Left lobe of liver (tissue), 2 donors: ENCODE measurements at regions not wholly inside any gene's neighbourhood (a gene's known extent, or its start where the extent isn't known, plus 50 kb on each side); places are given as distances from the start of the nearest gene placed in this dataset.
A peak's percentile ranks its signal among the peaks of the same experiment; 100 is the strongest.

Experiments used
- ATAC-seq: fragments of 200-7000 bp; cut with Tn5 transposase; one replicate; pipeline ENCODE4 v1.9.1; 2020; ENCODE audit warnings: mild to moderate bottlenecking, moderate library complexity
- DNase-seq: peaks from one replicate; pipeline ENCODE4 v3.0.0-alpha.2; 2020; ENCODE audit warnings: low spot score
- donor health status: DM: no; HTN: no; CAD: no; lungs with moderate emphysema.
- donor health status: DM: no; HTN: yes; CAD: no.

- DNase-seq (no peak), ATAC-seq (no peak)
These were observed 178.0 kb downstream of the SYK start for GRCh38 chr9:90979639-90980038.

- ATAC-seq: no peak
- no peak for DNase-seq
These were observed 180.1 kb downstream of the SYK start for GRCh38 chr9:90981726-90982125.

- no peak for ATAC-seq
- no peak for DNase-seq
These were observed 181.8 kb downstream of the SYK start for GRCh38 chr9:90983394-90983793.

- ATAC-seq (no peak), DNase-seq (no peak)
These were observed 184.0 kb downstream of the SYK start for GRCh38 chr9:90985631-90986030.

GRCh38 chr9:90986161-90986560, 184.5 kb downstream of the SYK start:
- DNase-seq (no peak), ATAC-seq (no peak)

GRCh38 chr9:90987566-90987965, 185.9 kb downstream of the SYK start:
- ATAC-seq (no peak), DNase-seq (no peak)

GRCh38 chr9:90988318-90988717, 186.7 kb downstream of the SYK start:
- DNase-seq: no peak
- no peak for ATAC-seq

- DNase-seq (no peak), ATAC-seq (peak; percentile 88)
These were observed 190.3 kb downstream of the SYK start for GRCh38 chr9:90991953-90992352.

GRCh38 chr9:90995516-90995915, 193.9 kb downstream of the SYK start:
- no peak for DNase-seq
- ATAC-seq: no peak

GRCh38 chr9:90996154-90997065, 194.8 kb downstream of the SYK start:
- ATAC-seq: no peak
- no peak for DNase-seq

GRCh38 chr9:90998573-90998972, 197.0 kb downstream of the SYK start:
- no peak for ATAC-seq
- DNase-seq: no peak

- ATAC-seq (peak; percentile 92), DNase-seq (peak; percentile 75)
These were observed 198.1 kb downstream of the SYK start for GRCh38 chr9:90999425-91000397.

GRCh38 chr9:91001146-91001611, 199.6 kb downstream of the SYK start:
- ATAC-seq: no peak
- peak; percentile 58 for DNase-seq

GRCh38 chr9:91004484-91004883, 202.9 kb downstream of the SYK start:
- ATAC-seq: no peak
- DNase-seq: no peak

- DNase-seq (no peak), ATAC-seq (peak; percentile 46)
These were observed 203.4 kb downstream of the SYK start for GRCh38 chr9:91004992-91005391.

GRCh38 chr9:91006046-91006445, 204.4 kb downstream of the SYK start:
- DNase-seq (no peak), ATAC-seq (no peak)

- no peak for ATAC-seq
These were observed 206.9 kb downstream of the SYK start for GRCh38 chr9:91008568-91008967.

GRCh38 chr9:91011891-91012290, 210.3 kb downstream of the SYK start:
- DNase-seq (no peak), ATAC-seq (no peak)

More at GRCh38 chr9:91008568-91008967, 206.9 kb downstream of the SYK start:
- no peak for DNase-seq

GRCh38 chr9:91012933-91013841, 211.6 kb downstream of the SYK start:
- DNase-seq (no peak), ATAC-seq (no peak)

- DNase-seq (no peak), ATAC-seq (no peak)
These were observed 215.6 kb downstream of the SYK start for GRCh38 chr9:91017245-91017644.
